ENCODE measurements at regions not wholly inside any gene's neighbourhood (a gene's known extent, or its start where the extent isn't known, plus 50 kb on each side); places are given as distances from the start of the nearest gene placed in this dataset.

DNA sequence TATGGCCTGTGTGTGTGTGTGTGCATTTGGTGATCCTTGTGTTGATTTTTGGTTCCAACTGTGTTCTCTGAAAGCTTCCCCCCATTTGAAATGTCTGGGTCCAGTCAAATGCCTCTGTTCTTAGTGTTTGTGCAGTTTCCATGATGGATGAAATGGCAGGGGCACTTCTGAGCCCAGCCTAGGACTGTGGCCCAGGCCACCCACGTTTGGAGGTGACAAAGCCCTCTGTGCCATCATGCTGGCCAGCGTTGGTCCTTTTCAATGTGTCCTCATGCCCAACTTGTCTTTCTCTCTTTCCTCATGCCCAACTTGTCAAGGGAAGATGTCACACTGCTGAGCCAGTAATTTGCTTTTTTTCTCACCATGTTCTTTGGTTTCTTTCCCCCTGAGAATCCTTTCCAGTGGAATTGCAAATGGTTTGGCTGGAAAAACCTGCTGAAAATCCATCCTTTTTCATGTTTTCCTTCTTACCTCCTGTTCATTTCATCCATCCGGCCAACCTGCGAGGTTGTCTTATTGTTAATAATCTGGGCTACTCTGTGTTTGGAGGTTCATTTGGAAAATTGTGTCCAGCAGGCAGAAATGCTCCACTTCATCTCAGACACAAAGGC is 113.7 kb upstream of the NAV2 start:
- CTCF ChIA-PET (ENCODE audit: partially characterized antibody): interaction anchor here (0.6 to 1.1 kb wide), 3 partner anchors 40 to 405 kb away, joined by 3 read pairs; no protein-coding TSS in a partner anchor
- H2AK5ac ChIP-seq (ENCODE audit: low read depth, low read length): no peak overlapping the region
- no peak overlapping the region for H2AFZ ChIP-seq (ENCODE audit: low read length)
- H2BK12ac ChIP-seq (ENCODE audit: low read depth, low read length): no peak overlapping the region
- no peak overlapping the region for H4K8ac ChIP-seq (ENCODE audit: extremely low read depth, insufficient read depth, low read length)
- no peak overlapping the region for H3K4me2 ChIP-seq (ENCODE audit: insufficient read depth in 1 of 2, low read depth in 2 of 2, low read length in 2 of 2)
- H3K56ac ChIP-seq (replicated peaks; ENCODE audit: insufficient read length, low read depth, low read length): no peak overlapping the region
- H3K4me1 ChIP-seq (replicated peaks in 1 of 4; ENCODE audit: control insufficient read depth in 3 of 4, insufficient read depth in 4 of 4, low read length in 3 of 4): peaks cover 0 to 7% (median 2%) of the 10 kb centered on the region in 4 experiments; a peak in 3 of 7 replicates
- H2BK120ac ChIP-seq (replicated peaks; ENCODE audit: low read depth, low read length): no peak overlapping the region
- H3K14ac ChIP-seq (ENCODE audit: insufficient read length): no peak overlapping the region
- no peak overlapping the region for H2BK5ac ChIP-seq (ENCODE audit: low read depth, low read length)
- H2BK20ac ChIP-seq (ENCODE audit: low read length): no peak overlapping the region
- no peak overlapping the region for H3K4me3 ChIP-seq (ENCODE audit: extremely low read depth in 1 of 4, insufficient read depth in 2 of 4, low read depth in 3 of 4, low read length in 4 of 4)
- no peak overlapping the region for H3K27ac ChIP-seq (ENCODE audit: low read depth, low read length)
- no peak overlapping the region for H3K23ac ChIP-seq (ENCODE audit: insufficient read length)
- no peaks in the 10 kb centered on the region for H3K79me2 ChIP-seq (ENCODE audit: control insufficient read depth in 1 of 2, insufficient read depth in 2 of 2, low read length in 2 of 2)
- no peak overlapping the region for H3K9ac ChIP-seq (replicated peaks in 1 of 4; ENCODE audit: extremely low read depth in 1 of 4, low read depth in 3 of 4, low read length in 3 of 4)
- no peak overlapping the region for H4K5ac ChIP-seq (ENCODE audit: insufficient read length, low read depth, low read length)
- no peaks in the 10 kb centered on the region; the same call in 1 of the 2 replicates for H3K23me2 ChIP-seq (ENCODE audit: low read depth, low read length)
- POLR2A ChIA-PET (ENCODE audit: partially characterized antibody): no interaction called here
- no peaks in the 10 kb centered on the region for H3K36me3 ChIP-seq (ENCODE audit: control insufficient read depth in 2 of 4, insufficient read depth in 4 of 4, low read length in 3 of 4)
- TF ChIP-seq ASH2L (IDR thresholded peaks at IDR 0.05; ENCODE audit: low read length) (no peak), SIRT6 (IDR thresholded peaks at IDR 0.05; ENCODE audit: low read length) (no peak), BRCA1 (IDR thresholded peaks at IDR 0.05; ENCODE audit: low read depth, low read length) (no peak), POU5F1 (IDR thresholded peaks at IDR 0.05; ENCODE audit: low read depth, low read length) (no peak), TBP (IDR thresholded peaks at IDR 0.05; ENCODE audit: low read depth, low read length) (no peak), SP4 (IDR thresholded peaks at IDR 0.05; ENCODE audit: low read length) (no peak), EZH2 (IDR thresholded peaks at IDR 0.05; ENCODE audit: low read depth, low read length, severe bottlenecking) (no peak), EGR1 (IDR thresholded peaks at IDR 0.05; ENCODE audit: borderline replicate concordance, low read depth, low read length) (no peak), JUN (IDR thresholded peaks at IDR 0.05; ENCODE audit: low read depth, low read length) (no peak), NANOG (IDR thresholded peaks at IDR 0.05; ENCODE audit: insufficient read depth, low read depth, low read length, poor library complexity, severe bottlenecking) (no peak), SP2 (IDR thresholded peaks at IDR 0.05; ENCODE audit: low read length) (no peak), HDAC6 (IDR thresholded peaks at IDR 0.05; ENCODE audit: low read depth, low read length) (no peak), POLR2AphosphoS5 (IDR thresholded peaks at IDR 0.05; ENCODE audit: low read depth, low read length) (no peak), KDM4A (IDR thresholded peaks at IDR 0.05; ENCODE audit: low read depth, low read length, severe bottlenecking) (no peak)
- no peaks in the 10 kb centered on the region for H3K79me1 ChIP-seq (ENCODE audit: low read depth, low read length)
- H3K9me3 ChIP-seq (ENCODE audit: insufficient read depth in 2 of 2, low read depth in 1 of 2, low read length in 1 of 2): no peaks in the 10 kb centered on the region
- WGBS, 2 experiments (ENCODE audit: extremely low coverage in 1 of 2, insufficient coverage in 1 of 2, insufficient read length in 1 of 2, insufficient replicate concordance in 2 of 2, low coverage in 1 of 2, low lambda C conversion rate in 2 of 2, missing lambda C conversion rate in 1 of 2): 86% methylated on average over 4 of the region's 4 CpGs; no CpG with 5 or more reads in 1 of the 2 experiments
- H2BK15ac ChIP-seq (ENCODE audit: low read length): no peak overlapping the region
- DNase-seq (ENCODE audit: low read depth in 1 of 2, low spot score in 2 of 2) (no peak), FAIRE-seq (no peak)
- H4K91ac ChIP-seq (replicated peaks; ENCODE audit: insufficient read length, low read length): no peak overlapping the region
- H3K27me3 ChIP-seq (replicated peaks in 1 of 4; ENCODE audit: control insufficient read depth in 3 of 4, extremely low read depth in 1 of 4, insufficient read depth in 3 of 4, low read length in 3 of 4): no peaks in the 10 kb centered on the region
- H4K20me1 ChIP-seq (replicated peaks in 1 of 2; ENCODE audit: control insufficient read depth in 1 of 2, insufficient read depth in 2 of 2, low read length in 2 of 2): no peaks in the 10 kb centered on the region
- H3K4ac ChIP-seq (replicated peaks; ENCODE audit: insufficient read length, low read depth, low read length): no peak overlapping the region
- no peak overlapping the region for H3K18ac ChIP-seq (ENCODE audit: extremely low read depth, low read length)
